ENCODE measurements at regions not wholly inside any gene's neighbourhood (a gene's known extent, or its start where the extent isn't known, plus 50 kb on each side); places are given as distances from the start of the nearest gene placed in this dataset.

DNA sequence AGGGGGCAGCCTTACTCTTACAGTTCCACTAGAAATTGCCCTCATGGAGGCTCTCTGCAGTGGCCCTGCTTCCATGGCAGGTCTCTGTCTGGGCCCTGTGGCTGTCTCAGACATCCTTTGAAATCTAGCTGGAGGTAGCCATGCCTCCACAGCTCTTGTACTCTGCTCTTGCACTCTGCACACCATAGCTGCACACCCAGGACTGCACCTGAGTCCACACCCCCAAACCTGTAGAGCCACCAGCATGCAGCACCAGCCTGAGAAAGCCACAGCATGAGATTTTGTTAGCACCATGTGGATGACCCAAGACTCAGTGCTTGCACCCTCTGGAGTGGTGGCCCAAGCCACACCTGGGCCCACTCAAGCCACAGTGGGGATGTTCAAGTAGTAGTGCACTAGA is 376.2 kb upstream of the RND3 start:
- H3K27me3 ChIP-seq (ENCODE audit: control insufficient read depth, insufficient read depth, low read length): no peaks in the 10 kb centered on the region
- no peak for TF ChIP-seq TCF7L2 (IDR thresholded peaks at IDR 0.05; ENCODE audit: low read depth, low read length)
- TF ChIP-seq SIN3A (IDR thresholded peaks at IDR 0.05; ENCODE audit: borderline replicate concordance, insufficient read depth, low read depth, low read length): no peak
- TF ChIP-seq, protein P1, sequence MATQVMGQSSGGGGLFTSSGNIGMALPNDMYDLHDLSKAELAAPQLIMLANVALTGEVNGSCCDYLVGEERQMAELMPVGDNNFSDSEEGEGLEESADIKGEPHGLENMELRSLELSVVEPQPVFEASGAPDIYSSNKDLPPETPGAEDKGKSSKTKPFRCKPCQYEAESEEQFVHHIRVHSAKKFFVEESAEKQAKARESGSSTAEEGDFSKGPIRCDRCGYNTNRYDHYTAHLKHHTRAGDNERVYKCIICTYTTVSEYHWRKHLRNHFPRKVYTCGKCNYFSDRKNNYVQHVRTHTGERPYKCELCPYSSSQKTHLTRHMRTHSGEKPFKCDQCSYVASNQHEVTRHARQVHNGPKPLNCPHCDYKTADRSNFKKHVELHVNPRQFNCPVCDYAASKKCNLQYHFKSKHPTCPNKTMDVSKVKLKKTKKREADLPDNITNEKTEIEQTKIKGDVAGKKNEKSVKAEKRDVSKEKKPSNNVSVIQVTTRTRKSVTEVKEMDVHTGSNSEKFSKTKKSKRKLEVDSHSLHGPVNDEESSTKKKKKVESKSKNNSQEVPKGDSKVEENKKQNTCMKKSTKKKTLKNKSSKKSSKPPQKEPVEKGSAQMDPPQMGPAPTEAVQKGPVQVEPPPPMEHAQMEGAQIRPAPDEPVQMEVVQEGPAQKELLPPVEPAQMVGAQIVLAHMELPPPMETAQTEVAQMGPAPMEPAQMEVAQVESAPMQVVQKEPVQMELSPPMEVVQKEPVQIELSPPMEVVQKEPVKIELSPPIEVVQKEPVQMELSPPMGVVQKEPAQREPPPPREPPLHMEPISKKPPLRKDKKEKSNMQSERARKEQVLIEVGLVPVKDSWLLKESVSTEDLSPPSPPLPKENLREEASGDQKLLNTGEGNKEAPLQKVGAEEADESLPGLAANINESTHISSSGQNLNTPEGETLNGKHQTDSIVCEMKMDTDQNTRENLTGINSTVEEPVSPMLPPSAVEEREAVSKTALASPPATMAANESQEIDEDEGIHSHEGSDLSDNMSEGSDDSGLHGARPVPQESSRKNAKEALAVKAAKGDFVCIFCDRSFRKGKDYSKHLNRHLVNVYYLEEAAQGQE (IDR thresholded peaks at IDR 0.05; ENCODE audit: insufficient read depth in 1 of 2, low read depth in 2 of 2, low read length in 1 of 2): no peak
- no peak for TF ChIP-seq POLR2AphosphoS5 (IDR thresholded peaks at IDR 0.05; ENCODE audit: low read depth, low read length)
- TF ChIP-seq, protein P2, sequence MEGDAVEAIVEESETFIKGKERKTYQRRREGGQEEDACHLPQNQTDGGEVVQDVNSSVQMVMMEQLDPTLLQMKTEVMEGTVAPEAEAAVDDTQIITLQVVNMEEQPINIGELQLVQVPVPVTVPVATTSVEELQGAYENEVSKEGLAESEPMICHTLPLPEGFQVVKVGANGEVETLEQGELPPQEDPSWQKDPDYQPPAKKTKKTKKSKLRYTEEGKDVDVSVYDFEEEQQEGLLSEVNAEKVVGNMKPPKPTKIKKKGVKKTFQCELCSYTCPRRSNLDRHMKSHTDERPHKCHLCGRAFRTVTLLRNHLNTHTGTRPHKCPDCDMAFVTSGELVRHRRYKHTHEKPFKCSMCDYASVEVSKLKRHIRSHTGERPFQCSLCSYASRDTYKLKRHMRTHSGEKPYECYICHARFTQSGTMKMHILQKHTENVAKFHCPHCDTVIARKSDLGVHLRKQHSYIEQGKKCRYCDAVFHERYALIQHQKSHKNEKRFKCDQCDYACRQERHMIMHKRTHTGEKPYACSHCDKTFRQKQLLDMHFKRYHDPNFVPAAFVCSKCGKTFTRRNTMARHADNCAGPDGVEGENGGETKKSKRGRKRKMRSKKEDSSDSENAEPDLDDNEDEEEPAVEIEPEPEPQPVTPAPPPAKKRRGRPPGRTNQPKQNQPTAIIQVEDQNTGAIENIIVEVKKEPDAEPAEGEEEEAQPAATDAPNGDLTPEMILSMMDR (IDR thresholded peaks at IDR 0.05): no peak
- intact Hi-C loops (cut with micrococcal nuclease; ENCODE audit: unreplicated experiment): no loop called here
- no peak overlapping the region for H3K27ac ChIP-seq (ENCODE audit: low read length)
- no TSS peak for BruUV-seq (replicated peaks)
- H3K9me3 ChIP-seq (ENCODE audit: control insufficient read depth, insufficient read depth, low read depth, low read length): no peaks in the 10 kb centered on the region
- ChIA-PET CTCF (no interaction called here), POLR2A (no interaction called here)
- no peaks in the 10 kb centered on the region for H3K4me1 ChIP-seq (ENCODE audit: control insufficient read depth, insufficient read depth, low read length)
- H3K4me3 ChIP-seq (ENCODE audit: low read depth in 2 of 2, low read length in 2 of 2): no peak overlapping the region
- DNase-seq (ENCODE audit: low read depth, low spot score): no peak
- H3K36me3 ChIP-seq (ENCODE audit: control insufficient read depth, insufficient read depth, low read length): no peaks in the 10 kb centered on the region
- in situ Hi-C loops (cut with HindIII; ENCODE audit: low pct_unique_long_range_greater_than_20kb, low sequenced_read_pairs): no loop called here
- ATAC-seq: no peak

DNA sequence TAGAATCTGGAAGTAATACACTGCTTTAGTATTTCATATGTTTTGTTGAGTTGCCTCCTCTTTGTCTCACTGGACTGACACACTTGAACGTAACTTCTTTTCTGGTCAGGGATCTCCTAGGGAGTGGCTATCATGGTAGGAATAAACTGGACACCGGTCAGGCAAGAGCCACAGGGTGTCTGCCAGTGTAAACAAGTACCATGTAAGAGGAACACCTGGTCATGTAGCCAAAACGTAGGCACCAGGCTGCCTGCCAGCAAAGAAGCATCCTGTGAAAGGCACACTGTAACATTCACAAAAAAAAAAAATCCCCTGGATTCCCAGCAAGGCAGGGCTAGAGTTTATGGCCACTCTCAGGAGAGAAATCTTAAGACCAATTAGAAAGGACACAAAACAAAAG is 372.8 kb upstream of the RND3 start:
- Histone ChIP-seq H3K4me3 (ENCODE audit: low read depth in 2 of 2, low read length in 2 of 2) (no peak overlapping the region), H3K9me3 (ENCODE audit: control insufficient read depth, insufficient read depth, low read depth, low read length) (no peaks in the 10 kb centered on the region), H3K36me3 (ENCODE audit: control insufficient read depth, insufficient read depth, low read length) (no peaks in the 10 kb centered on the region), H3K4me1 (ENCODE audit: control insufficient read depth, insufficient read depth, low read length) (no peaks in the 10 kb centered on the region), H3K27ac (ENCODE audit: low read length) (no peak overlapping the region), H3K27me3 (ENCODE audit: control insufficient read depth, insufficient read depth, low read length) (no peaks in the 10 kb centered on the region)
- no TSS peak for BruUV-seq (replicated peaks)
- no peak for ATAC-seq
- TF ChIP-seq, protein P1 (IDR thresholded peaks at IDR 0.05; ENCODE audit: insufficient read depth in 1 of 2, low read depth in 2 of 2, low read length in 1 of 2): no peak
- TF ChIP-seq TCF7L2 (IDR thresholded peaks at IDR 0.05; ENCODE audit: low read depth, low read length) (no peak), POLR2AphosphoS5 (IDR thresholded peaks at IDR 0.05; ENCODE audit: low read depth, low read length) (no peak), SIN3A (IDR thresholded peaks at IDR 0.05; ENCODE audit: borderline replicate concordance, insufficient read depth, low read depth, low read length) (no peak)
- TF ChIP-seq, protein P2 (IDR thresholded peaks at IDR 0.05): no peak
- ChIA-PET CTCF (no interaction called here), POLR2A (no interaction called here)
- in situ Hi-C loops (cut with HindIII; ENCODE audit: low pct_unique_long_range_greater_than_20kb, low sequenced_read_pairs): no loop called here
- DNase-seq (ENCODE audit: low read depth, low spot score): no peak
- intact Hi-C loops (cut with micrococcal nuclease; ENCODE audit: unreplicated experiment): no loop called here
